Endothelial cell of umbilical vein (primary cell): ENCODE measurements at regions not wholly inside any gene's neighbourhood (a gene's known extent, or its start where the extent isn't known, plus 50 kb on each side); places are given as distances from the start of the nearest gene placed in this dataset.

Experiments used
- BruUV-seq: library from RNA; stranded (reverse); fragments of 400-500 nt; replicated peaks from 2 replicates; lab custom pipeline; 2021; lab: Mats Ljungman, UMichigan
- CTCF ChIA-PET: fragments of 300-600, 350-600 bp; sonication (Branson Sonifier 250); formaldehyde crosslinking; loops from one replicate; lab custom pipeline; 2021; ENCODE audit warnings: antibody characterized with exemption, inconsistent platforms; lab: Charles Lee
- POLR2A ChIA-PET: fragments of 300-600, 350-600 bp; sonication (Branson Sonifier 250); formaldehyde crosslinking; loops from one replicate; lab custom pipeline; 2021; ENCODE audit warnings: antibody characterized with exemption, inconsistent platforms; lab: Charles Lee
- DNase-seq: peaks from one replicate; pipeline ENCODE4 v3.0.0-alpha.2; 2011; ENCODE audit warnings: low read depth, low spot score
- FAIRE-seq: peaks from 2 replicates; lab custom pipeline; 2011; peaks lifted over from hg19 to GRCh38; lab: Jason Lieb, UNC
- H2AFZ ChIP-seq: 2 replicates; pipeline ENCODE4 v1.6.0; 2012; ENCODE audit warnings: low read depth, low read length, control low read depth, inconsistent platforms
- H3K27ac ChIP-seq: 2 replicates; pipeline ENCODE4 v1.5.1; 2011; ENCODE audit warnings: low read depth, mild to moderate bottlenecking, control low read depth, low read length, moderate library complexity; ENCODE audit not compliant: insufficient read depth
- H3K27me3 ChIP-seq, 2 experiments: 2 replicates each; pipeline versions ENCODE4 v1.6.0 to v1.6.1; 2011; ENCODE audit warnings: low read length in 2 of 2, mixed read lengths in 1 of 2; ENCODE audit not compliant: control insufficient read depth in 2 of 2, insufficient read depth in 2 of 2
- H3K36me3 ChIP-seq, 2 experiments: 2 replicates in 1 of 2; 3 replicates in 1 of 2; pipeline ENCODE4 v1.5.1; 2011; ENCODE audit warnings: low read length in 2 of 2, mild to moderate bottlenecking in 1 of 2, moderate library complexity in 1 of 2; ENCODE audit not compliant: control insufficient read depth in 2 of 2, insufficient read depth in 2 of 2; ENCODE audit errors: extremely low read depth in 1 of 2
- H3K4me1 ChIP-seq: 3 replicates; pipeline ENCODE4 v1.5.1; 2011; ENCODE audit warnings: mild to moderate bottlenecking, low read length; ENCODE audit not compliant: control insufficient read depth, insufficient read depth; ENCODE audit errors: extremely low read depth
- H3K4me2 ChIP-seq: 2 replicates; pipeline ENCODE4 v1.6.1; 2011; ENCODE audit warnings: low read length, control low read depth, mixed read lengths; ENCODE audit not compliant: insufficient read depth
- H3K4me3 ChIP-seq, 3 experiments: fragments of 200-600 bp in 1 of 3; sonication (generic), shearing (Covaris generic) in 1 of 3; replicated peaks in 1 of 3; 2 replicates each; pipeline ENCODE4 v1.5.1; 2011 to 2016; ENCODE audit warnings: control low read depth in 3 of 3, low read length in 3 of 3, mild to moderate bottlenecking in 2 of 3, inconsistent platforms in 1 of 3, low read depth in 1 of 3, moderate library complexity in 1 of 3; ENCODE audit not compliant: insufficient read depth in 1 of 3
- H3K79me2 ChIP-seq: 2 replicates; pipeline ENCODE4 v1.6.0; 2012; ENCODE audit warnings: low read length, inconsistent platforms; ENCODE audit not compliant: control insufficient read depth, insufficient read depth
- H3K9ac ChIP-seq: replicated peaks from 2 replicates; pipeline ENCODE3; 2011; ENCODE audit warnings: low read length, control low read depth; ENCODE audit not compliant: insufficient read depth; ENCODE audit errors: extremely low read depth
- H3K9me1 ChIP-seq: replicated peaks from 3 replicates; pipeline ENCODE4 v1.6.0; 2011; ENCODE audit warnings: mild to moderate bottlenecking, low read length; ENCODE audit not compliant: control insufficient read depth, insufficient read depth; ENCODE audit errors: extremely low read depth
- H3K9me3 ChIP-seq: replicated peaks from 2 replicates; pipeline ENCODE4 v1.5.1; 2012; ENCODE audit warnings: low read length, inconsistent platforms; ENCODE audit not compliant: control insufficient read depth, insufficient read depth
- H4K20me1 ChIP-seq: replicated peaks from 2 replicates; pipeline ENCODE3; 2011; ENCODE audit warnings: mild to moderate bottlenecking, low read length; ENCODE audit not compliant: control insufficient read depth, insufficient read depth; ENCODE audit errors: extremely low read depth
- CTCF ChIP-seq, 2 donors: IDR thresholded peaks; 1 replicate in 1 of 2; 2 replicates in 1 of 2; pipeline ENCODE4 v1.5.1; 2011; ENCODE audit warnings: low read length in 2 of 2, mild to moderate bottlenecking in 2 of 2, moderate library complexity in 2 of 2, control low read depth in 1 of 2, inconsistent platforms in 1 of 2, low read depth in 1 of 2; ENCODE audit not compliant: insufficient read depth in 1 of 2; ENCODE audit errors: extremely low read depth in 1 of 2
- EZH2 ChIP-seq: IDR thresholded peaks from 2 replicates; pipeline ENCODE4 v1.6.1; 2012; ENCODE audit warnings: borderline replicate concordance, low read depth, mild to moderate bottlenecking, moderate library complexity, low read length, inconsistent platforms; ENCODE audit not compliant: severe bottlenecking
- FOS ChIP-seq: IDR thresholded peaks from 2 replicates; pipeline ENCODE4 v1.6.1; 2011; ENCODE audit warnings: mild to moderate bottlenecking, low read length, moderate library complexity, borderline replicate concordance; ENCODE audit not compliant: insufficient read depth
- GATA2 ChIP-seq: IDR thresholded peaks from 2 replicates; pipeline ENCODE4 v1.7.0; 2011; ENCODE audit warnings: low read depth, mild to moderate bottlenecking, moderate library complexity, mixed read lengths, low read length; ENCODE audit not compliant: insufficient read length, insufficient read depth
- JUN ChIP-seq: IDR thresholded peaks from 2 replicates; pipeline ENCODE4 v1.6.1; 2011; ENCODE audit warnings: borderline replicate concordance, low read depth; ENCODE audit not compliant: insufficient read length, insufficient read depth
- MAX ChIP-seq: IDR thresholded peaks from 2 replicates; pipeline ENCODE4 v1.6.1; 2011; ENCODE audit not compliant: insufficient read depth, insufficient read length
- MYC ChIP-seq: IDR thresholded peaks from one replicate; pipeline ENCODE4 v1.6.1; 2011; ENCODE audit warnings: mild to moderate bottlenecking, low read depth, low read length
- POLR2A ChIP-seq: IDR thresholded peaks from 2 replicates; pipeline ENCODE4 v1.6.1; 2012; ENCODE audit warnings: low read depth, mild to moderate bottlenecking, control low read depth, low read length
- POLR2AphosphoS5 ChIP-seq: IDR thresholded peaks from 2 replicates; pipeline ENCODE4 v1.6.1; 2012; ENCODE audit warnings: low read depth, mild to moderate bottlenecking, control low read depth, low read length, moderate library complexity; ENCODE audit not compliant: insufficient read depth
- dilution Hi-C: fragments of 300-500 bp; cut with MboI; formaldehyde crosslinking; loops from one replicate; pipeline ENCODE4 v1.15.0; 2019; ENCODE audit warnings: low sequenced_read_pairs; ENCODE audit not compliant: extremely low pct_ligation_motif_present
- intact Hi-C: fragments of 100-400 bp; cut with micrococcal nuclease; formaldehyde crosslinking; loops from one replicate; pipeline ENCODE4 v1.10.0; 2022

- Histone ChIP-seq H3K9me1 (no peaks in the 10 kb centered on the region), H3K4me1 (peaks cover 34% of the 10 kb centered on the region), H3K4me3 (no peak overlapping the region), H2AFZ (peak overlapping the region; percentile 41), H3K27ac (peak overlapping the region; percentile 43), H3K27me3 (peaks cover 0 to 7% of the 10 kb centered on the region in 2 experiments), H3K9ac (no peak overlapping the region), H3K4me2 (peak overlapping the region; percentile 19), H4K20me1 (no peaks in the 10 kb centered on the region), H3K9me3 (no peaks in the 10 kb centered on the region), H3K36me3 (no peaks in the 10 kb centered on the region), H3K79me2 (no peaks in the 10 kb centered on the region)
- dilution Hi-C loops = no loop called here
- TF ChIP-seq FOS (no peak), MAX (no peak), JUN (no peak)
- ChIA-PET CTCF (interaction anchor here (1.2 to 2.1 kb wide), 8 partner anchors 8 to 439 kb away, joined by 3 to 11 read pairs (median 4); no protein-coding TSS in a partner anchor), POLR2A (interaction anchor here (0.7 kb wide), 1 partner anchor 208 kb away, joined by 3 read pairs; no protein-coding TSS in a partner anchor)
- intact Hi-C loops = loop anchor here (2.0 to 10.0 kb wide), 5 partner anchors 55 to 589 kb away; partner anchors contain the start of genes PPIF and ZMIZ1
- no TSS peak for BruUV-seq
- peak; percentile 47 for FAIRE-seq
- DNase-seq = peak; percentile 18
Observed at GRCh38 chr10:78755877-78756455, 312.8 kb upstream of the ZMIZ1 start.

- Histone ChIP-seq H3K79me2 (no peaks in the 10 kb centered on the region), H2AFZ (peak overlapping the region; percentile 20), H3K9me3 (no peaks in the 10 kb centered on the region), H3K4me2 (peak overlapping the region; percentile 21), H3K27me3 (peaks cover 0 to 6% of the 10 kb centered on the region in 2 experiments), H3K4me1 (peaks cover 34% of the 10 kb centered on the region), H4K20me1 (no peaks in the 10 kb centered on the region), H3K27ac (peak overlapping the region; percentile 54), H3K4me3 (no peak overlapping the region), H3K9ac (no peak overlapping the region), H3K36me3 (no peaks in the 10 kb centered on the region), H3K9me1 (no peaks in the 10 kb centered on the region)
- FAIRE-seq (peak; percentile 99), DNase-seq (peak; percentile 95)
- intact Hi-C loops = loop anchor here (1.0 to 10.0 kb wide), 6 partner anchors 56 to 588 kb away; partner anchors contain the start of genes PPIF and ZMIZ1
- ChIA-PET POLR2A (interaction anchor here (0.7 kb wide), 1 partner anchor 207 kb away, joined by 3 read pairs; no protein-coding TSS in a partner anchor), CTCF (interaction anchor here (1.2 to 2.1 kb wide), 8 partner anchors 9 to 438 kb away, joined by 3 to 11 read pairs (median 4); no protein-coding TSS in a partner anchor)
- dilution Hi-C loops = no loop called here
- TF ChIP-seq JUN = peak; percentile 89
- peak; percentile 83 for TF ChIP-seq POLR2AphosphoS5
- no peak for TF ChIP-seq MYC
- peak; percentile 97 for TF ChIP-seq FOS
- TF ChIP-seq MAX = peak; percentile 29
- no peak for TF ChIP-seq POLR2A
- TF ChIP-seq CTCF (IDR thresholded peaks at IDR 0.05; ENCODE audit: extremely low read depth in 1 of 2, insufficient read depth in 1 of 2, low read depth in 1 of 2, low read length in 2 of 2) = no peak
- no peak for TF ChIP-seq GATA2
- TF ChIP-seq EZH2 = no peak
- no TSS peak for BruUV-seq
Observed at GRCh38 chr10:78756604-78757343, 312.0 kb upstream of the ZMIZ1 start.
